Thoracic aorta (tissue), 2 donors: ENCODE measurements at regions not wholly inside any gene's neighbourhood (a gene's known extent, or its start where the extent isn't known, plus 50 kb on each side); places are given as distances from the start of the nearest gene placed in this dataset.

Experiments
- ATAC-seq: fragments of 150-250 bp; one replicate; pipeline ENCODE4 v1.8.0; 2017; ENCODE audit warnings: low read depth; ENCODE audit not compliant: insufficient number of reproducible peaks, low FRiP score
- DNase-seq: peaks from one replicate; pipeline ENCODE4 v3.0.0-alpha.2; 2020; ENCODE audit warnings: low spot score
- H3K27ac ChIP-seq, 2 donors: fragments of 200-600 bp; sonication (generic); 1 replicate in 1 of 2; 2 replicates in 1 of 2; pipeline ENCODE4 v1.5.1; 2016; ENCODE audit warnings: mild to moderate bottlenecking in 2 of 2, moderate library complexity in 2 of 2
- H3K27me3 ChIP-seq: fragments of 200-600 bp; sonication (generic); replicated peaks from 2 replicates; pipeline ENCODE4 v1.6.0; 2016; ENCODE audit warnings: mild to moderate bottlenecking; ENCODE audit not compliant: insufficient read depth
- H3K36me3 ChIP-seq: fragments of 200-600 bp; sonication (generic); one replicate; pipeline ENCODE4 v1.5.1; 2016
- H3K4me1 ChIP-seq, 2 donors: fragments of 200-600 bp; sonication (generic); 1 replicate in 1 of 2; 2 replicates in 1 of 2; pipeline versions ENCODE4 v1.5.1 to v1.6.0; 2016; ENCODE audit warnings: low read depth in 2 of 2, mild to moderate bottlenecking in 1 of 2; ENCODE audit not compliant: control insufficient read depth in 1 of 2
- H3K4me3 ChIP-seq: fragments of 200-600 bp; sonication (generic); 2 replicates; pipeline ENCODE4 v1.5.1; 2016; ENCODE audit warnings: mild to moderate bottlenecking
- H3K9me3 ChIP-seq: fragments of 200-600 bp; sonication (generic); 2 replicates; pipeline ENCODE4 v1.5.1; 2016
- CTCF ChIP-seq: fragments of 200-600 bp; sonication (generic); IDR thresholded peaks from one replicate; pipeline ENCODE4 v1.5.1; 2019; ENCODE audit warnings: antibody characterized with exemption

- no peak for DNase-seq
- TF ChIP-seq CTCF, result no peak
Measured at GRCh38 chr1:189971656-189972055, 506.0 kb downstream of the BRINP3 start.

GRCh38 chr1:189977184-189977583 is 500.5 kb downstream of the BRINP3 start:
- Histone ChIP-seq H3K36me3 (no peaks in the 10 kb centered on the region), H3K4me1 (no peaks in the 10 kb centered on the region), H3K27me3 (no peaks in the 10 kb centered on the region), H3K27ac (no peak overlapping the region), H3K9me3 (peaks cover 6% of the 10 kb centered on the region), H3K4me3 (no peak overlapping the region)
- TF ChIP-seq CTCF, result no peak
- no peak for DNase-seq
- no peak for ATAC-seq

More at GRCh38 chr1:189971656-189972055, 506.0 kb downstream of the BRINP3 start:
- Histone ChIP-seq H3K27ac (no peak overlapping the region), H3K36me3 (no peaks in the 10 kb centered on the region), H3K9me3 (peaks cover 6% of the 10 kb centered on the region), H3K4me1 (no peaks in the 10 kb centered on the region), H3K4me3 (no peak overlapping the region), H3K27me3 (no peaks in the 10 kb centered on the region)
- ATAC-seq, result no peak

DNA sequence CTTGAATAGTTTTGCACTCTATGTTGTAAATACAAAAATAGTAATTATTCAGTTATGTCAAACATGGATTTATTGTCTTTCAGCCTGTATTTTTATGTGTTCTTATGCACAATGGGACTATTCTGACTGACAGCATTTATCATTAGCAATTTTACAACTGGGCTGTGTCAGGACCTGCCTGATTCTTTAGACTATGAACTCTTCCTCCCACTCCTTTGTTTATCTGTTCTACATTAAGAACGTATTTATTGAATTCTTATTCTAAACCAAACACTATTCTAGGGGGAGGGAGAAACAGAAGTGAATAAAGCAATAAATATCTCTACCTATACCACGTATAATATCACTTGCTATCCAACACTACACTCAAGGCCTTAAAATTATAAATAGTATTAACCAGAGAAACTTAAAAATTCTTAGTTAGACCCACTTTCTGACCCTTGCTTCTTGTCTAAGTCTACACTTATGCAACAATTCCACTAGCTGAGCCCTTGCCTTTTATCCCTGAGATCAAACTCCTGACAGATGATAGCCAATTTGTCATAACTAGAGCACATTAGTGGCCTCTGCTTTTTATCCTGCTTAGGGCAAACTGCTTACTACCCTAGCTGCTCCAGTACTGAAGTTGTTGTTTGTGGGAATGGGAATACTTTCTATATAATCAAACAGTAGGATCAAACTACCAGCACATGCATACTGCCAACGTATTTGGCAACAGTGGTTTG is 494.3 kb downstream of the BRINP3 start:
- H3K4me1 ChIP-seq, result no peaks in the 10 kb centered on the region
- H3K27me3 ChIP-seq, result no peaks in the 10 kb centered on the region
- H3K36me3 ChIP-seq, result no peaks in the 10 kb centered on the region
- no peaks in the 10 kb centered on the region for H3K9me3 ChIP-seq
- ATAC-seq (no peak), DNase-seq (no peak)
- TF ChIP-seq CTCF, result no peak
- no peak overlapping the region for H3K27ac ChIP-seq
- H3K4me3 ChIP-seq, result no peak overlapping the region

DNA sequence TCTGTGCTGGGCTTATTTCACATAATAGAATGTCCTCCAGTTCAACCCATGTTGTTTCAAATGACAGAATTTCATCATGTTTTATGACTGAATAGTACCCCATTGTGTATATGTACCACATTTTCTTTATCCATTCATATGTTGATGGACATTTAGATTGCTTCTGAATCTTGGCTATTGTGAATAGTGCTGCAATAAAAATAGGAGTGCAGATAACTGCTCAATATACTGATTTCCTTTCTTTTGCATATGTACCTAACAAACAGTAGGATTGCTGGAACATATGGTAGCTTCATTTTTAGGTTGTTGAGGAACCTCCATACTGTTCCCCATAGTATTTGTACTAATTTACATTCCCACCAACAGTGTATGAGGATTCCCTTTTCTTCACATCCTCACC is 491.1 kb downstream of the BRINP3 start:
- no peak overlapping the region for H3K27ac ChIP-seq
- ATAC-seq, result no peak
- DNase-seq, result no peak
- peaks cover 3% of the 10 kb centered on the region for H3K9me3 ChIP-seq
- H3K4me1 ChIP-seq, result no peaks in the 10 kb centered on the region
- H3K27me3 ChIP-seq, result no peaks in the 10 kb centered on the region
- no peak overlapping the region for H3K4me3 ChIP-seq
- no peaks in the 10 kb centered on the region for H3K36me3 ChIP-seq
- TF ChIP-seq CTCF, result no peak

- ATAC-seq (no peak), DNase-seq (no peak)
- Histone ChIP-seq H3K9me3 (peaks cover 5% of the 10 kb centered on the region), H3K4me3 (no peak overlapping the region), H3K27ac (no peak overlapping the region), H3K4me1 (no peaks in the 10 kb centered on the region), H3K36me3 (no peaks in the 10 kb centered on the region), H3K27me3 (no peaks in the 10 kb centered on the region)
- no peak for TF ChIP-seq CTCF
Measured at GRCh38 chr1:189987509-189987908, 490.2 kb downstream of the BRINP3 start.
